SKM-1 treated with dmso at 0.1 percent for 144 hours (cell line): ENCODE measurements at regions not wholly inside any gene's neighbourhood (a gene's known extent, or its start where the extent isn't known, plus 50 kb on each side); places are given as distances from the start of the nearest gene placed in this dataset.

Experiments
- DNase-seq: peaks from one replicate; lab custom pipeline; 2025; ENCODE audit not compliant: unreplicated experiment; lab: John Stamatoyannopoulos, UW

GRCh38 chr2:64768491-64769005, 114.8 kb upstream of the SERTAD2 start:
- no peak for DNase-seq

GRCh38 chr2:64769392-64770044, 115.8 kb upstream of the SERTAD2 start:
- no peak for DNase-seq

GRCh38 chr2:64770137-64770780, 116.5 kb upstream of the SERTAD2 start:
- no peak for DNase-seq

GRCh38 chr2:64770781-64771334, 117.1 kb upstream of the SERTAD2 start:
- no peak for DNase-seq

- no peak for DNase-seq
These were observed 118.0 kb upstream of the SERTAD2 start for GRCh38 chr2:64771737-64772136.

GRCh38 chr2:64773461-64774118, 119.9 kb upstream of the SERTAD2 start:
- no peak for DNase-seq

GRCh38 chr2:64777841-64778240, 124.1 kb upstream of the SERTAD2 start:
- DNase-seq, result no peak

GRCh38 chr2:64779117-64779690, 125.5 kb upstream of the SERTAD2 start:
- DNase-seq, result no peak

- no peak for DNase-seq
These were observed 126.3 kb upstream of the SERTAD2 start for GRCh38 chr2:64780041-64780440.

- no peak for DNase-seq
These were observed 128.1 kb upstream of the SERTAD2 start for GRCh38 chr2:64781711-64782390.

- DNase-seq, result no peak
These were observed 130.7 kb upstream of the SERTAD2 start for GRCh38 chr2:64784168-64785061.

- no peak for DNase-seq
These were observed 131.5 kb upstream of the SERTAD2 start for GRCh38 chr2:64785245-64785644.

- DNase-seq, result no peak
These were observed 132.8 kb upstream of the SERTAD2 start for GRCh38 chr2:64786343-64787018.

- no peak for DNase-seq
These were observed 133.3 kb upstream of the SERTAD2 start for GRCh38 chr2:64787019-64787365.

- peak; percentile 24 for DNase-seq
These were observed 134.0 kb upstream of the SERTAD2 start for GRCh38 chr2:64787698-64788097.

- DNase-seq, result no peak
These were observed 136.0 kb upstream of the SERTAD2 start for GRCh38 chr2:64789466-64790320.

- DNase-seq, result no peak
These were observed 138.6 kb upstream of the SERTAD2 start for GRCh38 chr2:64792300-64792699.

GRCh38 chr2:64792995-64793639, 139.4 kb upstream of the SERTAD2 start:
- DNase-seq, result no peak
